SK-N-MC (cell line): ENCODE measurements at regions not wholly inside any gene's neighbourhood (a gene's known extent, or its start where the extent isn't known, plus 50 kb on each side); places are given as distances from the start of the nearest gene placed in this dataset.

Experiments
- EZH2 ChIP-seq: fragments of 200-600 bp; sonication (generic); IDR thresholded peaks from one replicate; pipeline ENCODE4 v1.6.1; 2017; ENCODE audit warnings: antibody characterized with exemption
- POLR2AphosphoS5 ChIP-seq: IDR thresholded peaks from 2 replicates; pipeline ENCODE4 v1.6.1; 2012; ENCODE audit warnings: mild to moderate bottlenecking, low read depth, low read length, borderline replicate concordance

DNA sequence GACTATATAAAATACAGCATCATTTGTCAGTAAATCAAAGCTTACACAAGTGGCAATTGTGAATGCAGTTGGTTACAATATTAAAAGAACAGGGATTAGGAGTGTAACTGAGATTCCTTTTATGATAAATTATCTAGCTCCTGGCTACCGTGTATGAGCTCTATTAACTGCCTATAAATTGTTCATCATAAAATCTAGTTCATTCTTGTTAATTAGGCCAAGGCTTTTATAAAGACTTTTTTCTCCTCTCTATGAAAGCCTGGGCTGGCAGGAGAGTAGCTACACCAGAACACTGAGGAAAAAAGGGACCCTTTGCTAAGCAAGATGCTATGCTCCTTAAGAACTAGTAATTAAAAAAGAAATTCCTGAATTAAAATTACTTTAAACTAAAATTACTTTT is 132.4 kb upstream of the MEF2C start:
- TF ChIP-seq POLR2AphosphoS5 (no peak), EZH2 (no peak)
